Neural crest cell (in vitro differentiated cells): ENCODE measurements at regions not wholly inside any gene's neighbourhood (a gene's known extent, or its start where the extent isn't known, plus 50 kb on each side); places are given as distances from the start of the nearest gene placed in this dataset.
"Not testable (repeated sequence)": the region's sequence is repeated elsewhere in the genome, so short reads cannot be mapped to it uniquely, and the experiment has no call there.

Experiments used
- DNase-seq: peaks from one replicate; pipeline ENCODE4 v3.0.0; 2021; ENCODE audit warnings: low read depth, mixed read lengths, low spot score
- H3K27ac Mint-ChIP-seq: one replicate; pipeline ENCODE4 v1.8.0; 2021; ENCODE audit warnings: mild to moderate bottlenecking, mixed read lengths; ENCODE audit not compliant: unreplicated experiment
- H3K27me3 Mint-ChIP-seq: 2 replicates; pipeline ENCODE4 v1.8.0; 2021; ENCODE audit warnings: low read depth, mild to moderate bottlenecking, mixed read lengths
- H3K36me3 Mint-ChIP-seq: 2 replicates; pipeline ENCODE4 v1.8.0; 2021; ENCODE audit warnings: low read depth, mild to moderate bottlenecking, mixed read lengths
- H3K4me1 Mint-ChIP-seq: 2 replicates; pipeline ENCODE4 v1.8.0; 2021; ENCODE audit warnings: mixed read lengths
- H3K4me3 Mint-ChIP-seq: one replicate; pipeline ENCODE4 v1.8.0; 2021; ENCODE audit warnings: mild to moderate bottlenecking, mixed read lengths
- H3K9me3 Mint-ChIP-seq: 2 replicates; pipeline ENCODE4 v1.8.0; 2021; ENCODE audit warnings: mixed read lengths
- CTCF ChIP-seq: fragments of 200-600 bp; sonication (generic); conservative IDR thresholded peaks from 2 replicates; pipeline ENCODE4 v1.5.0; 2021; ENCODE audit warnings: antibody characterized with exemption, mild to moderate bottlenecking

- peaks cover 14% of the 10 kb centered on the region for H3K36me3 Mint-ChIP-seq
- no peak for TF ChIP-seq CTCF
- no peak for DNase-seq
- no peak overlapping the region for H3K27ac Mint-ChIP-seq
- no peaks in the 10 kb centered on the region for H3K4me1 Mint-ChIP-seq
- peaks cover 24% of the 10 kb centered on the region for H3K9me3 Mint-ChIP-seq
- H3K27me3 Mint-ChIP-seq, result no peaks in the 10 kb centered on the region
- no peak overlapping the region for H3K4me3 Mint-ChIP-seq
Observed at GRCh38 chrX:75638332-75638731, 115.5 kb upstream of the ZDHHC15 start.

GRCh38 chrX:75625232-75625631 lies 102.4 kb upstream of the ZDHHC15 start:
- Mint-ChIP-seq H3K27me3 (no peaks in the 10 kb centered on the region), H3K9me3 (peaks cover 15% of the 10 kb centered on the region), H3K27ac (no peak overlapping the region), H3K4me3 (no peak overlapping the region), H3K4me1 (peaks cover 7% of the 10 kb centered on the region), H3K36me3 (peaks cover 9% of the 10 kb centered on the region)
- TF ChIP-seq CTCF, result no peak
- DNase-seq, result no peak

GRCh38 chrX:75623535-75623934 lies 100.7 kb upstream of the ZDHHC15 start:
- H3K9me3 Mint-ChIP-seq, result peaks cover 14% of the 10 kb centered on the region
- no peak overlapping the region for H3K4me3 Mint-ChIP-seq
- peak; percentile 2 for DNase-seq

GRCh38 chrX:75609406-75609805 lies 86.6 kb upstream of the ZDHHC15 start:
- peaks cover 16% of the 10 kb centered on the region for H3K9me3 Mint-ChIP-seq
- DNase-seq, result no peak
- no peak overlapping the region for H3K27ac Mint-ChIP-seq
- no peak for TF ChIP-seq CTCF
- H3K27me3 Mint-ChIP-seq, result peaks cover 3% of the 10 kb centered on the region
- H3K4me1 Mint-ChIP-seq, result peaks cover 16% of the 10 kb centered on the region
- H3K36me3 Mint-ChIP-seq, result peaks cover 17% of the 10 kb centered on the region
- H3K4me3 Mint-ChIP-seq, result no peak overlapping the region

More at GRCh38 chrX:75623535-75623934, 100.7 kb upstream of the ZDHHC15 start:
- Mint-ChIP-seq H3K27ac (no peak overlapping the region), H3K27me3 (no peaks in the 10 kb centered on the region), H3K4me1 (peaks cover 7% of the 10 kb centered on the region), H3K36me3 (peaks cover 4% of the 10 kb centered on the region)
- TF ChIP-seq CTCF, result peak; percentile 53

GRCh38 chrX:75603833-75604232 lies 81.0 kb upstream of the ZDHHC15 start:
- H3K27me3 Mint-ChIP-seq, result no peaks in the 10 kb centered on the region
- peak; percentile 74 for TF ChIP-seq CTCF
- H3K27ac Mint-ChIP-seq, result no peak overlapping the region
- no peak overlapping the region for H3K4me3 Mint-ChIP-seq
- peaks cover 3% of the 10 kb centered on the region for H3K4me1 Mint-ChIP-seq
- no peak for DNase-seq
- peaks cover 12% of the 10 kb centered on the region for H3K9me3 Mint-ChIP-seq
- H3K36me3 Mint-ChIP-seq, result peaks cover 15% of the 10 kb centered on the region

GRCh38 chrX:75602022-75602421 lies 79.2 kb upstream of the ZDHHC15 start:
- not testable (repeated sequence) for H3K36me3 Mint-ChIP-seq, H3K4me3 Mint-ChIP-seq, H3K27me3 Mint-ChIP-seq, H3K9me3 Mint-ChIP-seq, H3K27ac Mint-ChIP-seq, DNase-seq, H3K4me1 Mint-ChIP-seq
